Endothelial cell of umbilical vein (primary cell): ENCODE measurements at regions not wholly inside any gene's neighbourhood (a gene's known extent, or its start where the extent isn't known, plus 50 kb on each side); places are given as distances from the start of the nearest gene placed in this dataset.

Source experiments
- BruUV-seq: library from RNA; stranded (reverse); fragments of 400-500 nt; replicated peaks from 2 replicates; lab custom pipeline; 2021; lab: Mats Ljungman, UMichigan
- CTCF ChIA-PET: fragments of 300-600, 350-600 bp; sonication (Branson Sonifier 250); formaldehyde crosslinking; loops from one replicate; lab custom pipeline; 2021; ENCODE audit warnings: antibody characterized with exemption, inconsistent platforms; lab: Charles Lee
- POLR2A ChIA-PET: fragments of 300-600, 350-600 bp; sonication (Branson Sonifier 250); formaldehyde crosslinking; loops from one replicate; lab custom pipeline; 2021; ENCODE audit warnings: antibody characterized with exemption, inconsistent platforms; lab: Charles Lee
- DNase-seq: peaks from one replicate; pipeline ENCODE4 v3.0.0-alpha.2; 2011; ENCODE audit warnings: low read depth, low spot score
- FAIRE-seq: peaks from 2 replicates; lab custom pipeline; 2011; peaks lifted over from hg19 to GRCh38; lab: Jason Lieb, UNC
- H2AFZ ChIP-seq: 2 replicates; pipeline ENCODE4 v1.6.0; 2012; ENCODE audit warnings: low read depth, low read length, control low read depth, inconsistent platforms
- H3K27ac ChIP-seq: 2 replicates; pipeline ENCODE4 v1.5.1; 2011; ENCODE audit warnings: low read depth, mild to moderate bottlenecking, control low read depth, low read length, moderate library complexity; ENCODE audit not compliant: insufficient read depth
- H3K27me3 ChIP-seq, 2 experiments: 2 replicates each; pipeline versions ENCODE4 v1.6.0 to v1.6.1; 2011; ENCODE audit warnings: low read length in 2 of 2, mixed read lengths in 1 of 2; ENCODE audit not compliant: control insufficient read depth in 2 of 2, insufficient read depth in 2 of 2
- H3K36me3 ChIP-seq, 2 experiments: 2 replicates in 1 of 2; 3 replicates in 1 of 2; pipeline ENCODE4 v1.5.1; 2011; ENCODE audit warnings: low read length in 2 of 2, mild to moderate bottlenecking in 1 of 2, moderate library complexity in 1 of 2; ENCODE audit not compliant: control insufficient read depth in 2 of 2, insufficient read depth in 2 of 2; ENCODE audit errors: extremely low read depth in 1 of 2
- H3K4me1 ChIP-seq: 3 replicates; pipeline ENCODE4 v1.5.1; 2011; ENCODE audit warnings: mild to moderate bottlenecking, low read length; ENCODE audit not compliant: control insufficient read depth, insufficient read depth; ENCODE audit errors: extremely low read depth
- H3K4me2 ChIP-seq: 2 replicates; pipeline ENCODE4 v1.6.1; 2011; ENCODE audit warnings: low read length, control low read depth, mixed read lengths; ENCODE audit not compliant: insufficient read depth
- H3K4me3 ChIP-seq, 3 experiments: fragments of 200-600 bp in 1 of 3; sonication (generic), shearing (Covaris generic) in 1 of 3; replicated peaks in 1 of 3; 2 replicates each; pipeline ENCODE4 v1.5.1; 2011 to 2016; ENCODE audit warnings: control low read depth in 3 of 3, low read length in 3 of 3, mild to moderate bottlenecking in 2 of 3, inconsistent platforms in 1 of 3, low read depth in 1 of 3, moderate library complexity in 1 of 3; ENCODE audit not compliant: insufficient read depth in 1 of 3
- H3K79me2 ChIP-seq: 2 replicates; pipeline ENCODE4 v1.6.0; 2012; ENCODE audit warnings: low read length, inconsistent platforms; ENCODE audit not compliant: control insufficient read depth, insufficient read depth
- H3K9ac ChIP-seq: replicated peaks from 2 replicates; pipeline ENCODE3; 2011; ENCODE audit warnings: low read length, control low read depth; ENCODE audit not compliant: insufficient read depth; ENCODE audit errors: extremely low read depth
- H3K9me1 ChIP-seq: replicated peaks from 3 replicates; pipeline ENCODE4 v1.6.0; 2011; ENCODE audit warnings: mild to moderate bottlenecking, low read length; ENCODE audit not compliant: control insufficient read depth, insufficient read depth; ENCODE audit errors: extremely low read depth
- H3K9me3 ChIP-seq: replicated peaks from 2 replicates; pipeline ENCODE4 v1.5.1; 2012; ENCODE audit warnings: low read length, inconsistent platforms; ENCODE audit not compliant: control insufficient read depth, insufficient read depth
- H4K20me1 ChIP-seq: replicated peaks from 2 replicates; pipeline ENCODE3; 2011; ENCODE audit warnings: mild to moderate bottlenecking, low read length; ENCODE audit not compliant: control insufficient read depth, insufficient read depth; ENCODE audit errors: extremely low read depth
- FOS ChIP-seq: IDR thresholded peaks from 2 replicates; pipeline ENCODE4 v1.6.1; 2011; ENCODE audit warnings: mild to moderate bottlenecking, low read length, moderate library complexity, borderline replicate concordance; ENCODE audit not compliant: insufficient read depth
- GATA2 ChIP-seq: IDR thresholded peaks from 2 replicates; pipeline ENCODE4 v1.7.0; 2011; ENCODE audit warnings: low read depth, mild to moderate bottlenecking, moderate library complexity, mixed read lengths, low read length; ENCODE audit not compliant: insufficient read length, insufficient read depth
- JUN ChIP-seq: IDR thresholded peaks from 2 replicates; pipeline ENCODE4 v1.6.1; 2011; ENCODE audit warnings: borderline replicate concordance, low read depth; ENCODE audit not compliant: insufficient read length, insufficient read depth
- MYC ChIP-seq: IDR thresholded peaks from one replicate; pipeline ENCODE4 v1.6.1; 2011; ENCODE audit warnings: mild to moderate bottlenecking, low read depth, low read length
- POLR2A ChIP-seq: IDR thresholded peaks from 2 replicates; pipeline ENCODE4 v1.6.1; 2012; ENCODE audit warnings: low read depth, mild to moderate bottlenecking, control low read depth, low read length
- POLR2AphosphoS5 ChIP-seq: IDR thresholded peaks from 2 replicates; pipeline ENCODE4 v1.6.1; 2012; ENCODE audit warnings: low read depth, mild to moderate bottlenecking, control low read depth, low read length, moderate library complexity; ENCODE audit not compliant: insufficient read depth
- dilution Hi-C: fragments of 300-500 bp; cut with MboI; formaldehyde crosslinking; loops from one replicate; pipeline ENCODE4 v1.15.0; 2019; ENCODE audit warnings: low sequenced_read_pairs; ENCODE audit not compliant: extremely low pct_ligation_motif_present
- intact Hi-C: fragments of 100-400 bp; cut with micrococcal nuclease; formaldehyde crosslinking; loops from one replicate; pipeline ENCODE4 v1.10.0; 2022
- TF ChIP-seq, protein P1 (sequence below), 2 donors: IDR thresholded peaks; 1 replicate in 1 of 2; 2 replicates in 1 of 2; pipeline ENCODE4 v1.5.1; 2011; ENCODE audit warnings: low read length in 2 of 2, mild to moderate bottlenecking in 2 of 2, moderate library complexity in 2 of 2, control low read depth in 1 of 2, inconsistent platforms in 1 of 2, low read depth in 1 of 2; ENCODE audit not compliant: insufficient read depth in 1 of 2; ENCODE audit errors: extremely low read depth in 1 of 2
- TF ChIP-seq, protein P2 (sequence below): IDR thresholded peaks from 2 replicates; pipeline ENCODE4 v1.6.1; 2011; ENCODE audit not compliant: insufficient read depth, insufficient read length

GRCh38 chr1:102535829-102536505, 539.2 kb upstream of the OLFM3 start:
- no TSS peak for BruUV-seq
- Histone ChIP-seq H3K4me3 (no peak overlapping the region), H3K9me1 (no peaks in the 10 kb centered on the region), H3K4me2 (no peak overlapping the region), H3K27me3 (no peaks in the 10 kb centered on the region), H4K20me1 (no peaks in the 10 kb centered on the region), H3K9me3 (no peaks in the 10 kb centered on the region), H3K36me3 (no peaks in the 10 kb centered on the region), H3K27ac (no peak overlapping the region), H3K9ac (no peak overlapping the region), H3K4me1 (no peaks in the 10 kb centered on the region), H2AFZ (no peak overlapping the region), H3K79me2 (no peaks in the 10 kb centered on the region)
- TF ChIP-seq, protein P1, sequence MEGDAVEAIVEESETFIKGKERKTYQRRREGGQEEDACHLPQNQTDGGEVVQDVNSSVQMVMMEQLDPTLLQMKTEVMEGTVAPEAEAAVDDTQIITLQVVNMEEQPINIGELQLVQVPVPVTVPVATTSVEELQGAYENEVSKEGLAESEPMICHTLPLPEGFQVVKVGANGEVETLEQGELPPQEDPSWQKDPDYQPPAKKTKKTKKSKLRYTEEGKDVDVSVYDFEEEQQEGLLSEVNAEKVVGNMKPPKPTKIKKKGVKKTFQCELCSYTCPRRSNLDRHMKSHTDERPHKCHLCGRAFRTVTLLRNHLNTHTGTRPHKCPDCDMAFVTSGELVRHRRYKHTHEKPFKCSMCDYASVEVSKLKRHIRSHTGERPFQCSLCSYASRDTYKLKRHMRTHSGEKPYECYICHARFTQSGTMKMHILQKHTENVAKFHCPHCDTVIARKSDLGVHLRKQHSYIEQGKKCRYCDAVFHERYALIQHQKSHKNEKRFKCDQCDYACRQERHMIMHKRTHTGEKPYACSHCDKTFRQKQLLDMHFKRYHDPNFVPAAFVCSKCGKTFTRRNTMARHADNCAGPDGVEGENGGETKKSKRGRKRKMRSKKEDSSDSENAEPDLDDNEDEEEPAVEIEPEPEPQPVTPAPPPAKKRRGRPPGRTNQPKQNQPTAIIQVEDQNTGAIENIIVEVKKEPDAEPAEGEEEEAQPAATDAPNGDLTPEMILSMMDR (IDR thresholded peaks at IDR 0.05; ENCODE audit: extremely low read depth in 1 of 2, insufficient read depth in 1 of 2, low read depth in 1 of 2, low read length in 2 of 2): no peak
- TF ChIP-seq, protein P2, sequence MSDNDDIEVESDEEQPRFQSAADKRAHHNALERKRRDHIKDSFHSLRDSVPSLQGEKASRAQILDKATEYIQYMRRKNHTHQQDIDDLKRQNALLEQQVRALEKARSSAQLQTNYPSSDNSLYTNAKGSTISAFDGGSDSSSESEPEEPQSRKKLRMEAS: no peak
- TF ChIP-seq JUN (no peak), POLR2AphosphoS5 (no peak), MYC (no peak), GATA2 (no peak), POLR2A (no peak), FOS (no peak)
- DNase-seq (no peak), FAIRE-seq (no peak)
- ChIA-PET POLR2A (no interaction called here), CTCF (no interaction called here)
- dilution Hi-C loops: no loop called here
- intact Hi-C loops: no loop called here
